Stimulated activated naive B cell treated with anti-CD40 and anti-IgM and Interleukin-4, amounts not matched to agents 10 μg/mL and 1 μg/mL and 100 μg/mL, for 72 hours (primary cell): ENCODE measurements at regions not wholly inside any gene's neighbourhood (a gene's known extent, or its start where the extent isn't known, plus 50 kb on each side); places are given as distances from the start of the nearest gene placed in this dataset.
"Not testable (repeated sequence)": the region's sequence is repeated elsewhere in the genome, so short reads cannot be mapped to it uniquely, and the experiment has no call there.

Experiments used
- ATAC-seq, 2 donors: fragments of 150-1000 bp; cut with Tn5 transposase; replicated peaks; 2 replicates each; pipeline ENCODE4 v1.10.0; 2021; ENCODE audit warnings: moderate library complexity in 1 of 2
- DNase-seq: peaks from one replicate; pipeline ENCODE4 v3.0.0; 2021
- H3K27ac Mint-ChIP-seq: one replicate; pipeline ENCODE4 v1.8.0; 2022; ENCODE audit warnings: mild to moderate bottlenecking, mixed read lengths
- H3K27me3 Mint-ChIP-seq, 2 donors: one replicate each; pipeline ENCODE4 v1.8.0; 2022; ENCODE audit warnings: mixed read lengths in 2 of 2
- H3K36me3 Mint-ChIP-seq, 2 donors: one replicate each; pipeline ENCODE4 v1.8.0; 2022; ENCODE audit warnings: mixed read lengths in 2 of 2, mild to moderate bottlenecking in 1 of 2
- H3K4me1 Mint-ChIP-seq, 2 donors: one replicate each; pipeline ENCODE4 v1.8.0; 2022; ENCODE audit warnings: mixed read lengths in 2 of 2, mild to moderate bottlenecking in 1 of 2
- H3K4me3 Mint-ChIP-seq, 2 donors: one replicate each; pipeline ENCODE4 v1.8.0; 2022; ENCODE audit warnings: mild to moderate bottlenecking in 2 of 2, mixed read lengths in 2 of 2, moderate library complexity in 1 of 2
- H3K9me3 Mint-ChIP-seq, 2 donors: one replicate each; pipeline ENCODE4 v1.8.0; 2022; ENCODE audit warnings: mixed read lengths in 2 of 2, mild to moderate bottlenecking in 1 of 2

GRCh38 chr5:98227489-98227888, 546.0 kb upstream of the RGMB start:
- no peaks in the 10 kb centered on the region for H3K36me3 Mint-ChIP-seq
- no peaks in the 10 kb centered on the region for H3K27me3 Mint-ChIP-seq
- ATAC-seq: no peak
- no peak for DNase-seq
- no peak overlapping the region for H3K4me3 Mint-ChIP-seq
- peaks cover 8 to 18% of the 10 kb centered on the region in 2 donors for H3K9me3 Mint-ChIP-seq
- no peaks in the 10 kb centered on the region for H3K4me1 Mint-ChIP-seq
- no peak overlapping the region for H3K27ac Mint-ChIP-seq

GRCh38 chr5:98231089-98231488, 542.4 kb upstream of the RGMB start:
- peaks cover 8 to 17% of the 10 kb centered on the region in 2 donors for H3K9me3 Mint-ChIP-seq
- DNase-seq (no peak), ATAC-seq (no peak)
- H3K27me3 Mint-ChIP-seq: no peaks in the 10 kb centered on the region
- H3K36me3 Mint-ChIP-seq: no peaks in the 10 kb centered on the region
- H3K4me3 Mint-ChIP-seq: no peak overlapping the region
- H3K4me1 Mint-ChIP-seq: no peaks in the 10 kb centered on the region
- no peak overlapping the region for H3K27ac Mint-ChIP-seq

GRCh38 chr5:98237794-98238193, 535.7 kb upstream of the RGMB start:
- ATAC-seq, DNase-seq, H3K27ac Mint-ChIP-seq, H3K36me3 Mint-ChIP-seq, H3K4me1 Mint-ChIP-seq, H3K27me3 Mint-ChIP-seq, H3K4me3 Mint-ChIP-seq: not testable (repeated sequence)
- H3K9me3 Mint-ChIP-seq: peaks cover 7 to 21% of the 10 kb centered on the region in 2 donors

GRCh38 chr5:98243972-98244371, 529.5 kb upstream of the RGMB start:
- DNase-seq (no peak), ATAC-seq (no peak)
- no peak overlapping the region for H3K27ac Mint-ChIP-seq
- H3K27me3 Mint-ChIP-seq: no peaks in the 10 kb centered on the region
- no peaks in the 10 kb centered on the region for H3K9me3 Mint-ChIP-seq
- H3K4me1 Mint-ChIP-seq: no peaks in the 10 kb centered on the region
- no peaks in the 10 kb centered on the region for H3K36me3 Mint-ChIP-seq
- no peak overlapping the region for H3K4me3 Mint-ChIP-seq

DNA sequence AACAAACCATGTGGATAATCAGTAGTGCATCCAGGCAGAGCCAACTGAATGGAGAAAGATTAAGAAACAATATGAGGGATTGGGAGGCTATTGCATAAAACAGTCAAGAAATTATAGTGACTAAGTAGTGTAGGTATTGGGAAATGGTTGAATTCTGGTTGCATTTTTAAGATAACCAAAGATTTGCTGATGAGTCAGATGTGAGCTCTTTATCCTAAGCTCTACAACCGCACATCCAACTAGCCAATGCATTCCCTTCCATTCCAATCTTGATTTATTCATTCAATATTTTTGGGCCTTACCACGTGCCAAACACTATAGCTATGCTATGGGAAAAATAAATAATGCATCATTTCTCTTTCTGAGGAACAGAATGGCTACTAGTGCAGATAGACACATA, 524.5 kb upstream of the RGMB start:
- ATAC-seq (no peak), DNase-seq (no peak)
- H3K4me1 Mint-ChIP-seq: no peaks in the 10 kb centered on the region
- no peaks in the 10 kb centered on the region for H3K27me3 Mint-ChIP-seq
- H3K4me3 Mint-ChIP-seq: no peak overlapping the region
- no peak overlapping the region for H3K27ac Mint-ChIP-seq
- no peaks in the 10 kb centered on the region for H3K36me3 Mint-ChIP-seq
- peaks cover 0 to 1% of the 10 kb centered on the region in 2 donors for H3K9me3 Mint-ChIP-seq

DNA sequence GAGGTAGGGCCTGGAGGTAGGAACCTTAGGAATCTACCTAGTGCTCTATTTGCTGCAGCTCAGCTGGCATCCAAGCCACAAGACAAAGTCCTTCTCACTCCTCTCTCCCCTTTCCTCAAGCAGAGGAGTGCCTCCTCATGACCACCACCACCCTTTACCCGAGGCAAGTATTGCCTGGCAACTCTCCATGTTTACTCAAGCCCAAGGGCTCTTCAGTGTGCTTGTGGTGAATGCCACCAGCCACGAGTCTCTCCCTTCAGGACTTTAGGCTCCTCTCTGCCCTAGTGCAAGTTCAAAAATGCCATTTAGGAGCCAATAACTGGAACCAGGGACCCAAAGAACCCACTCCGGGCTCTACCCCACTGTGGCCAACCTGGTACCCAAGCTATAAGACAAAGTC, 514.5 kb upstream of the RGMB start:
- no peak for DNase-seq
- Mint-ChIP-seq H3K27ac (no peak overlapping the region), H3K27me3 (no peaks in the 10 kb centered on the region), H3K36me3 (no peaks in the 10 kb centered on the region), H3K4me1 (no peaks in the 10 kb centered on the region), H3K4me3 (no peak overlapping the region), H3K9me3 (peaks cover 3 to 5% of the 10 kb centered on the region in 2 donors)
- no peak for ATAC-seq

DNA sequence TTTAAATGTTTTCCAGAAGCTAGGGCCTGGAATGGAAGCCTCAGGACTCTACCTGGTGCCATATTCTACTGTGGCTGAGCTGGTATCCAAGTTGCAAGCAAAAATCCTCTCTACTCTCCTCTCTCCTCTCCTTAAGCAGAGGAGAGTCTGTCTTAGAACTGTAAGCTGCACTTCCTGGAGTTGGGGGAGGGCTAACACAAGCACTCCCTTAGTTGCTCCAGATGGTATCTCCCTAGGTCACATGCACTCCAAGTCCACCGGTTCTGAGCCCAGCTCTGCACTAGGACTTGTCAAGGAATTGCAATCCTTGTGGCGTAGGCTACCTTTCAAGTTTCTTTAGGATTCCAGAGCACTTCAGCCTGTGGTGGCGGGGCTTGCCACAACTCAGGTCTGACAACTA, 513.9 kb upstream of the RGMB start:
- no peak overlapping the region for H3K4me3 Mint-ChIP-seq
- no peak for DNase-seq
- no peak overlapping the region for H3K27ac Mint-ChIP-seq
- H3K4me1 Mint-ChIP-seq: no peaks in the 10 kb centered on the region
- H3K36me3 Mint-ChIP-seq: no peaks in the 10 kb centered on the region
- ATAC-seq: no peak
- H3K27me3 Mint-ChIP-seq: no peaks in the 10 kb centered on the region
- peaks cover 3 to 5% of the 10 kb centered on the region in 2 donors for H3K9me3 Mint-ChIP-seq

- Mint-ChIP-seq H3K36me3 (no peaks in the 10 kb centered on the region), H3K4me1 (no peaks in the 10 kb centered on the region), H3K27me3 (no peaks in the 10 kb centered on the region)
Measured at GRCh38 chr5:98263084-98263483, 510.4 kb upstream of the RGMB start.

GRCh38 chr5:98268162-98268860, 505.2 kb upstream of the RGMB start:
- ATAC-seq: no peak
- peaks cover 0 to 3% of the 10 kb centered on the region in 2 donors for H3K9me3 Mint-ChIP-seq
- H3K27ac Mint-ChIP-seq: no peak overlapping the region
- no peak for DNase-seq
- no peaks in the 10 kb centered on the region for H3K27me3 Mint-ChIP-seq
- H3K4me1 Mint-ChIP-seq: no peaks in the 10 kb centered on the region
- H3K4me3 Mint-ChIP-seq: no peak overlapping the region
- H3K36me3 Mint-ChIP-seq: no peaks in the 10 kb centered on the region

More at GRCh38 chr5:98263084-98263483, 510.4 kb upstream of the RGMB start:
- no peak for ATAC-seq
- Mint-ChIP-seq H3K4me3 (no peak overlapping the region), H3K9me3 (peaks cover 3 to 5% of the 10 kb centered on the region in 2 donors), H3K27ac (no peak overlapping the region)
- no peak for DNase-seq

GRCh38 chr5:98275980-98276379, 497.5 kb upstream of the RGMB start:
- no peaks in the 10 kb centered on the region for H3K36me3 Mint-ChIP-seq
- H3K9me3 Mint-ChIP-seq: no peaks in the 10 kb centered on the region
- no peak overlapping the region for H3K4me3 Mint-ChIP-seq
- no peak for DNase-seq
- H3K27ac Mint-ChIP-seq: no peak overlapping the region
- H3K4me1 Mint-ChIP-seq: no peaks in the 10 kb centered on the region
- no peaks in the 10 kb centered on the region for H3K27me3 Mint-ChIP-seq
- no peak for ATAC-seq

DNA sequence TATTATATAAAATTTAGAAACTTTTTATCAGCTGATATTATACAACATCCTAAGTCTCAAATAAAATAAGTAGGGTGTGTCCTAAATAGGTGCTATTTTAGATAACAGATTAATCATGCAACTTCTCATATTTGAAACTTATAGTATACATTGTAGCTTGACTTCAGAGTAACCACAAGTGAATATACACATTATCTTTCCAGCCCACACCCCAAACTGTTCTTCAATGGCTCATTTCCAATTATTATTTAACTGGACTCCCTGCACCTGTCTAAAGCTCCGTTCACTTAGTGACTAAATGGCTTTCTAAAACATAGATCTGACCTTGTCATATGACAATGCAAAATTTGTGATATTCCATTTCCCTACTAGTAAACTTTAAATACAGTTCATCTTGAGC, 490.9 kb upstream of the RGMB start:
- Mint-ChIP-seq H3K4me1 (no peaks in the 10 kb centered on the region), H3K4me3 (no peak overlapping the region), H3K27me3 (no peaks in the 10 kb centered on the region), H3K27ac (no peak overlapping the region), H3K9me3 (no peaks in the 10 kb centered on the region), H3K36me3 (no peaks in the 10 kb centered on the region)
- ATAC-seq (no peak), DNase-seq (no peak)

DNA sequence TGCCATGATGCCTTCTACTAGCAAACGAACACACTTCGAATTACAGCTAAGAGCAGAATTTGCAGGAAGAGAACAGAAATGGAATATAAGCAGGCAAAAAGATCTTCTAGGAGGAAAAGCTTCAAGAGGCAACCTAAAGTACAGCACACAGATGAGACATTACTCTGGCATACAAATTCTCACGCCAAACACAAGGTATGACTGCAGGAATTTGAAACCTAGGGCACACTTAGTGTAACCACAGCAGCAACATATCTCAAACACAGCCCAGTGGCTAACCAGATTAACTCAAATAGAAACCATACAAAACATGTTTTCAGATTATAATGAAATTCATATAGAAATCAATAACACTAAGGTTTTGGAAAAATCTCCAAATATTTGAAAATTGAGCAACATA, 481.0 kb upstream of the RGMB start:
- Mint-ChIP-seq H3K36me3 (no peaks in the 10 kb centered on the region), H3K27me3 (no peaks in the 10 kb centered on the region), H3K4me3 (no peak overlapping the region), H3K9me3 (no peaks in the 10 kb centered on the region), H3K4me1 (no peaks in the 10 kb centered on the region), H3K27ac (no peak overlapping the region)
- DNase-seq: no peak
- ATAC-seq: no peak

- Mint-ChIP-seq H3K27ac (no peak overlapping the region), H3K9me3 (no peaks in the 10 kb centered on the region), H3K4me1 (no peaks in the 10 kb centered on the region), H3K4me3 (no peak overlapping the region), H3K27me3 (no peaks in the 10 kb centered on the region), H3K36me3 (no peaks in the 10 kb centered on the region)
- DNase-seq (no peak), ATAC-seq (no peak)
Measured at GRCh38 chr5:98296426-98296825, 477.0 kb upstream of the RGMB start.

GRCh38 chr5:98299435-98299834, 474.0 kb upstream of the RGMB start:
- Mint-ChIP-seq H3K9me3 (no peaks in the 10 kb centered on the region), H3K27ac (no peak overlapping the region), H3K27me3 (no peaks in the 10 kb centered on the region), H3K4me1 (no peaks in the 10 kb centered on the region), H3K36me3 (no peaks in the 10 kb centered on the region), H3K4me3 (no peak overlapping the region)
- no peak for DNase-seq
- ATAC-seq: no peak

GRCh38 chr5:98301547-98301946, 471.9 kb upstream of the RGMB start:
- H3K27me3 Mint-ChIP-seq: no peaks in the 10 kb centered on the region
- ATAC-seq: no peak
- DNase-seq: no peak
- no peaks in the 10 kb centered on the region for H3K4me1 Mint-ChIP-seq
- H3K9me3 Mint-ChIP-seq: no peaks in the 10 kb centered on the region
- H3K27ac Mint-ChIP-seq: no peak overlapping the region
- no peaks in the 10 kb centered on the region for H3K36me3 Mint-ChIP-seq
- no peak overlapping the region for H3K4me3 Mint-ChIP-seq

GRCh38 chr5:98307811-98308210, 465.7 kb upstream of the RGMB start:
- H3K27ac Mint-ChIP-seq: no peak overlapping the region
- no peaks in the 10 kb centered on the region for H3K36me3 Mint-ChIP-seq
- no peak overlapping the region for H3K4me3 Mint-ChIP-seq
- DNase-seq (no peak), ATAC-seq (no peak)
- no peaks in the 10 kb centered on the region for H3K27me3 Mint-ChIP-seq
- H3K4me1 Mint-ChIP-seq: no peaks in the 10 kb centered on the region
- H3K9me3 Mint-ChIP-seq: no peaks in the 10 kb centered on the region
